ENCODE measurements at regions not wholly inside any gene's neighbourhood (a gene's known extent, or its start where the extent isn't known, plus 50 kb on each side); places are given as distances from the start of the nearest gene placed in this dataset.
"Not testable (repeated sequence)": the region's sequence is repeated elsewhere in the genome, so short reads cannot be mapped to it uniquely, and the experiment has no call there.

- H4K12ac ChIP-seq (ENCODE audit: low read depth, low read length), result no peak overlapping the region
- H3K4ac ChIP-seq (ENCODE audit: low read depth, low read length), result no peak overlapping the region
- H3K4me2 ChIP-seq (ENCODE audit: low read length), result no peak overlapping the region
- no peak overlapping the region for H3K23ac ChIP-seq (ENCODE audit: low read length)
- no peaks in the 10 kb centered on the region for H3K4me1 ChIP-seq (ENCODE audit: control insufficient read depth in 1 of 2, insufficient read depth in 2 of 2, low read length in 2 of 2)
- no peak overlapping the region for H4K8ac ChIP-seq (ENCODE audit: low read depth, low read length)
- no peak overlapping the region for H3K9ac ChIP-seq (ENCODE audit: low read length)
- H3K79me1 ChIP-seq (ENCODE audit: low read length), result no peaks in the 10 kb centered on the region
- no peaks in the 10 kb centered on the region for H3K27me3 ChIP-seq (ENCODE audit: insufficient read depth, low read length)
- H2AFZ ChIP-seq (ENCODE audit: insufficient read depth, low read length, poor library complexity), result no peak overlapping the region
- DNase-seq, result no peak
- H3K9me3 ChIP-seq (ENCODE audit: insufficient read depth, low read depth, low read length), result no peaks in the 10 kb centered on the region
- no peak overlapping the region for H3K4me3 ChIP-seq (ENCODE audit: low read depth, low read length)
- H2BK120ac ChIP-seq (ENCODE audit: insufficient read depth, low read length, poor library complexity), result no peak overlapping the region
- H2AK5ac ChIP-seq (ENCODE audit: low read length), result no peak overlapping the region
- H3K27ac ChIP-seq (ENCODE audit: low read depth, low read length), result no peak overlapping the region
- no peak overlapping the region for H2BK12ac ChIP-seq (ENCODE audit: low read length)
- no peak overlapping the region for H3K18ac ChIP-seq (ENCODE audit: low read length)
- H3K79me2 ChIP-seq (ENCODE audit: control insufficient read depth, insufficient read depth, low read length, poor library complexity), result no peaks in the 10 kb centered on the region
- H3K36me3 ChIP-seq (ENCODE audit: control insufficient read depth in 1 of 2, insufficient read depth in 2 of 2, low read length in 2 of 2), result no peaks in the 10 kb centered on the region
- WGBS (ENCODE audit: extremely low coverage, insufficient coverage, insufficient read length), result no CpG with 5 or more reads among the region's 2 CpGs
- H2BK5ac ChIP-seq (ENCODE audit: low read depth, low read length, poor library complexity), result no peak overlapping the region
- H4K91ac ChIP-seq (ENCODE audit: low read depth, low read length), result no peak overlapping the region
- no peak overlapping the region for H3K14ac ChIP-seq (ENCODE audit: low read length)
These were observed 176.3 kb upstream of the LMCD1 start for GRCh38 chr3:8325306-8325705.

GRCh38 chr3:8325833-8326232, 175.8 kb upstream of the LMCD1 start:
- H3K4me1 ChIP-seq (ENCODE audit: control insufficient read depth in 1 of 2, insufficient read depth in 2 of 2, low read length in 2 of 2); H2BK5ac ChIP-seq (ENCODE audit: low read depth, low read length, poor library complexity); H3K4me3 ChIP-seq (ENCODE audit: low read depth, low read length); H2AFZ ChIP-seq (ENCODE audit: insufficient read depth, low read length, poor library complexity); H3K23ac ChIP-seq (ENCODE audit: low read length); DNase-seq; H2BK12ac ChIP-seq (ENCODE audit: low read length); H3K9ac ChIP-seq (ENCODE audit: low read length); H4K91ac ChIP-seq (ENCODE audit: low read depth, low read length); H3K27me3 ChIP-seq (ENCODE audit: insufficient read depth, low read length); H4K8ac ChIP-seq (ENCODE audit: low read depth, low read length); H4K12ac ChIP-seq (ENCODE audit: low read depth, low read length); H3K4ac ChIP-seq (ENCODE audit: low read depth, low read length); H2BK120ac ChIP-seq (ENCODE audit: insufficient read depth, low read length, poor library complexity); H3K4me2 ChIP-seq (ENCODE audit: low read length); H3K18ac ChIP-seq (ENCODE audit: low read length); H3K79me1 ChIP-seq (ENCODE audit: low read length); H2AK5ac ChIP-seq (ENCODE audit: low read length); H3K36me3 ChIP-seq (ENCODE audit: control insufficient read depth in 1 of 2, insufficient read depth in 2 of 2, low read length in 2 of 2); H3K27ac ChIP-seq (ENCODE audit: low read depth, low read length); H3K9me3 ChIP-seq (ENCODE audit: insufficient read depth, low read depth, low read length); H3K79me2 ChIP-seq (ENCODE audit: control insufficient read depth, insufficient read depth, low read length, poor library complexity); H3K14ac ChIP-seq (ENCODE audit: low read length): not testable (repeated sequence)
- WGBS (ENCODE audit: extremely low coverage, insufficient coverage, insufficient read length), result no CpG with 5 or more reads among the region's 18 CpGs

GRCh38 chr3:8327739-8328138, 173.9 kb upstream of the LMCD1 start:
- no peak for DNase-seq
- Histone ChIP-seq H2BK120ac (ENCODE audit: insufficient read depth, low read length, poor library complexity) (no peak overlapping the region), H2BK12ac (ENCODE audit: low read length) (no peak overlapping the region), H2BK5ac (ENCODE audit: low read depth, low read length, poor library complexity) (no peak overlapping the region), H3K79me1 (ENCODE audit: low read length) (no peaks in the 10 kb centered on the region), H3K4me1 (ENCODE audit: control insufficient read depth in 1 of 2, insufficient read depth in 2 of 2, low read length in 2 of 2) (no peaks in the 10 kb centered on the region), H3K9me3 (ENCODE audit: insufficient read depth, low read depth, low read length) (no peaks in the 10 kb centered on the region), H3K27ac (ENCODE audit: low read depth, low read length) (no peak overlapping the region), H3K4me2 (ENCODE audit: low read length) (no peak overlapping the region), H3K4me3 (ENCODE audit: low read depth, low read length) (no peak overlapping the region), H3K79me2 (ENCODE audit: control insufficient read depth, insufficient read depth, low read length, poor library complexity) (no peaks in the 10 kb centered on the region), H3K14ac (ENCODE audit: low read length) (no peak overlapping the region), H3K36me3 (ENCODE audit: control insufficient read depth in 1 of 2, insufficient read depth in 2 of 2, low read length in 2 of 2) (no peaks in the 10 kb centered on the region), H3K9ac (ENCODE audit: low read length) (no peak overlapping the region), H4K8ac (ENCODE audit: low read depth, low read length) (no peak overlapping the region), H3K27me3 (ENCODE audit: insufficient read depth, low read length) (no peaks in the 10 kb centered on the region), H2AK5ac (ENCODE audit: low read length) (no peak overlapping the region), H2AFZ (ENCODE audit: insufficient read depth, low read length, poor library complexity) (no peak overlapping the region), H3K18ac (ENCODE audit: low read length) (no peak overlapping the region), H3K23ac (ENCODE audit: low read length) (no peak overlapping the region), H4K91ac (ENCODE audit: low read depth, low read length) (no peak overlapping the region), H3K4ac (ENCODE audit: low read depth, low read length) (no peak overlapping the region), H4K12ac (ENCODE audit: low read depth, low read length) (no peak overlapping the region)
- no CpG with 5 or more reads among the region's 2 CpGs for WGBS (ENCODE audit: extremely low coverage, insufficient coverage, insufficient read length)

- H3K4me3 ChIP-seq (ENCODE audit: low read depth, low read length), result no peak overlapping the region
- no peaks in the 10 kb centered on the region for H3K36me3 ChIP-seq (ENCODE audit: control insufficient read depth in 1 of 2, insufficient read depth in 2 of 2, low read length in 2 of 2)
- no peaks in the 10 kb centered on the region for H3K79me2 ChIP-seq (ENCODE audit: control insufficient read depth, insufficient read depth, low read length, poor library complexity)
- DNase-seq, result no peak
- no peak overlapping the region for H3K18ac ChIP-seq (ENCODE audit: low read length)
- no peak overlapping the region for H2BK120ac ChIP-seq (ENCODE audit: insufficient read depth, low read length, poor library complexity)
- no peak overlapping the region for H3K9ac ChIP-seq (ENCODE audit: low read length)
- H2AK5ac ChIP-seq (ENCODE audit: low read length), result no peak overlapping the region
- no peak overlapping the region for H3K4ac ChIP-seq (ENCODE audit: low read depth, low read length)
- no peaks in the 10 kb centered on the region for H3K4me1 ChIP-seq (ENCODE audit: control insufficient read depth in 1 of 2, insufficient read depth in 2 of 2, low read length in 2 of 2)
- H3K4me2 ChIP-seq (ENCODE audit: low read length), result no peak overlapping the region
- no peak overlapping the region for H4K91ac ChIP-seq (ENCODE audit: low read depth, low read length)
- H4K8ac ChIP-seq (ENCODE audit: low read depth, low read length), result no peak overlapping the region
- H3K27me3 ChIP-seq (ENCODE audit: insufficient read depth, low read length), result no peaks in the 10 kb centered on the region
- H3K23ac ChIP-seq (ENCODE audit: low read length), result no peak overlapping the region
- H3K27ac ChIP-seq (ENCODE audit: low read depth, low read length), result no peak overlapping the region
- WGBS (ENCODE audit: extremely low coverage, insufficient coverage, insufficient read length), result no CpG with 5 or more reads among the region's 3 CpGs
- no peaks in the 10 kb centered on the region for H3K79me1 ChIP-seq (ENCODE audit: low read length)
- no peak overlapping the region for H2BK12ac ChIP-seq (ENCODE audit: low read length)
- H3K14ac ChIP-seq (ENCODE audit: low read length), result no peak overlapping the region
- no peak overlapping the region for H2BK5ac ChIP-seq (ENCODE audit: low read depth, low read length, poor library complexity)
- H4K12ac ChIP-seq (ENCODE audit: low read depth, low read length), result no peak overlapping the region
- no peaks in the 10 kb centered on the region for H3K9me3 ChIP-seq (ENCODE audit: insufficient read depth, low read depth, low read length)
- no peak overlapping the region for H2AFZ ChIP-seq (ENCODE audit: insufficient read depth, low read length, poor library complexity)
These were observed 172.7 kb upstream of the LMCD1 start for GRCh38 chr3:8328967-8329366.

- Histone ChIP-seq H3K27me3 (ENCODE audit: insufficient read depth, low read length) (no peaks in the 10 kb centered on the region), H3K4me1 (ENCODE audit: control insufficient read depth in 1 of 2, insufficient read depth in 2 of 2, low read length in 2 of 2) (no peaks in the 10 kb centered on the region), H3K4ac (ENCODE audit: low read depth, low read length) (no peak overlapping the region), H3K27ac (ENCODE audit: low read depth, low read length) (no peak overlapping the region), H2AK5ac (ENCODE audit: low read length) (no peak overlapping the region), H3K14ac (ENCODE audit: low read length) (no peak overlapping the region), H2BK5ac (ENCODE audit: low read depth, low read length, poor library complexity) (no peak overlapping the region), H4K8ac (ENCODE audit: low read depth, low read length) (no peak overlapping the region), H3K23ac (ENCODE audit: low read length) (no peak overlapping the region), H3K79me1 (ENCODE audit: low read length) (no peaks in the 10 kb centered on the region), H3K9ac (ENCODE audit: low read length) (no peak overlapping the region), H2BK12ac (ENCODE audit: low read length) (no peak overlapping the region), H3K4me2 (ENCODE audit: low read length) (no peak overlapping the region), H3K9me3 (ENCODE audit: insufficient read depth, low read depth, low read length) (no peaks in the 10 kb centered on the region), H3K79me2 (ENCODE audit: control insufficient read depth, insufficient read depth, low read length, poor library complexity) (no peaks in the 10 kb centered on the region), H2BK120ac (ENCODE audit: insufficient read depth, low read length, poor library complexity) (no peak overlapping the region), H4K12ac (ENCODE audit: low read depth, low read length) (no peak overlapping the region), H3K18ac (ENCODE audit: low read length) (no peak overlapping the region), H4K91ac (ENCODE audit: low read depth, low read length) (no peak overlapping the region), H3K4me3 (ENCODE audit: low read depth, low read length) (no peak overlapping the region), H3K36me3 (ENCODE audit: control insufficient read depth in 1 of 2, insufficient read depth in 2 of 2, low read length in 2 of 2) (no peaks in the 10 kb centered on the region), H2AFZ (ENCODE audit: insufficient read depth, low read length, poor library complexity) (no peak overlapping the region)
- no peak for DNase-seq
These were observed 172.0 kb upstream of the LMCD1 start for GRCh38 chr3:8329598-8329997.

Data from trophoblast cell (in vitro differentiated cells and primary cell).